Spleen (tissue), 7 donors: ENCODE measurements at regions not wholly inside any gene's neighbourhood (a gene's known extent, or its start where the extent isn't known, plus 50 kb on each side); places are given as distances from the start of the nearest gene placed in this dataset.

Source experiments
- POLR2A ChIP-seq, 3 donors: fragments of 450-650 bp; IDR thresholded peaks; one replicate each; pipeline ENCODE4 v1.5.1; 2017; ENCODE audit warnings: antibody characterized with exemption in 3 of 3, mild to moderate bottlenecking in 1 of 3
- TF ChIP-seq, protein P1 (sequence below), 11 experiments: fragments of 200-600 bp in 7 of 11; fragments of 450-650 bp in 4 of 11; sonication (generic) in 4 of 11; IDR thresholded peaks in 8 of 11; conservative IDR thresholded peaks in 3 of 11; 1 replicate in 7 of 11; 2 replicates in 4 of 11; pipeline versions ENCODE4 v1.4.0 to v1.8.0; 2016 to 2021; ENCODE audit warnings: antibody characterized with exemption in 11 of 11, inconsistent platforms in 4 of 11, mild to moderate bottlenecking in 1 of 11
- donor health status: DM: no; HTN: no; CAD: no; lungs with moderate emphysema.
- donor health status: DM: no; HTN: no; CAD: no.
- donor health status: DM: no; HTN: no; CAD: no.

- TF ChIP-seq POLR2A (IDR thresholded peaks at IDR 0.05), result no peak
- TF ChIP-seq, protein P1, sequence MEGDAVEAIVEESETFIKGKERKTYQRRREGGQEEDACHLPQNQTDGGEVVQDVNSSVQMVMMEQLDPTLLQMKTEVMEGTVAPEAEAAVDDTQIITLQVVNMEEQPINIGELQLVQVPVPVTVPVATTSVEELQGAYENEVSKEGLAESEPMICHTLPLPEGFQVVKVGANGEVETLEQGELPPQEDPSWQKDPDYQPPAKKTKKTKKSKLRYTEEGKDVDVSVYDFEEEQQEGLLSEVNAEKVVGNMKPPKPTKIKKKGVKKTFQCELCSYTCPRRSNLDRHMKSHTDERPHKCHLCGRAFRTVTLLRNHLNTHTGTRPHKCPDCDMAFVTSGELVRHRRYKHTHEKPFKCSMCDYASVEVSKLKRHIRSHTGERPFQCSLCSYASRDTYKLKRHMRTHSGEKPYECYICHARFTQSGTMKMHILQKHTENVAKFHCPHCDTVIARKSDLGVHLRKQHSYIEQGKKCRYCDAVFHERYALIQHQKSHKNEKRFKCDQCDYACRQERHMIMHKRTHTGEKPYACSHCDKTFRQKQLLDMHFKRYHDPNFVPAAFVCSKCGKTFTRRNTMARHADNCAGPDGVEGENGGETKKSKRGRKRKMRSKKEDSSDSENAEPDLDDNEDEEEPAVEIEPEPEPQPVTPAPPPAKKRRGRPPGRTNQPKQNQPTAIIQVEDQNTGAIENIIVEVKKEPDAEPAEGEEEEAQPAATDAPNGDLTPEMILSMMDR (IDR thresholded peaks at IDR 0.05 in 8 of 11, conservative IDR thresholded peaks at IDR 0.05 in 3 of 11), result no peak
These were observed 484.5 kb upstream of the ERCC4 start for GRCh38 chr16:13435415-13435814.
